Osteoblast (primary cell): ENCODE measurements at regions not wholly inside any gene's neighbourhood (a gene's known extent, or its start where the extent isn't known, plus 50 kb on each side); places are given as distances from the start of the nearest gene placed in this dataset.

Source experiments
- DNase-seq: peaks from one replicate; pipeline ENCODE4 v3.0.0; 2011; ENCODE audit warnings: low spot score, mixed read lengths; ENCODE audit not compliant: insufficient read length; ENCODE audit errors: missing footprints
- H2AFZ ChIP-seq: 2 replicates; pipeline ENCODE4 v1.6.0; 2011; ENCODE audit warnings: mild to moderate bottlenecking, low read length
- H3K27ac ChIP-seq: 2 replicates; pipeline ENCODE4 v1.5.1; 2011; ENCODE audit warnings: mild to moderate bottlenecking, low read depth, low read length, moderate library complexity
- H3K27me3 ChIP-seq: 2 replicates; pipeline ENCODE4 v1.6.0; 2012; ENCODE audit warnings: mild to moderate bottlenecking, control low read depth, inconsistent platforms, low read length, moderate library complexity; ENCODE audit not compliant: insufficient read depth
- H3K36me3 ChIP-seq: 2 replicates; pipeline ENCODE4 v1.5.1; 2011; ENCODE audit warnings: mild to moderate bottlenecking, low read length, control low read depth, moderate library complexity; ENCODE audit not compliant: insufficient read depth
- H3K4me1 ChIP-seq: 2 replicates; pipeline ENCODE4 v1.5.1; 2011; ENCODE audit warnings: mild to moderate bottlenecking, low read length, control low read depth, moderate library complexity; ENCODE audit not compliant: insufficient read depth
- H3K4me2 ChIP-seq: 2 replicates; pipeline ENCODE4 v1.6.0; 2011; ENCODE audit warnings: mild to moderate bottlenecking, low read length; ENCODE audit not compliant: insufficient read depth
- H3K4me3 ChIP-seq: fragments of 200-600 bp; sonication (generic); 3 replicates; pipeline ENCODE4 v1.5.1; 2012; ENCODE audit warnings: mild to moderate bottlenecking, low read length, inconsistent platforms; ENCODE audit not compliant: insufficient read depth
- H3K79me2 ChIP-seq: 2 replicates; pipeline ENCODE4 v1.6.0; 2012; ENCODE audit warnings: mild to moderate bottlenecking, low read length, control low read depth, inconsistent platforms; ENCODE audit not compliant: insufficient read depth
- H3K9me3 ChIP-seq: 2 replicates; pipeline ENCODE4 v1.5.1; 2011; ENCODE audit warnings: low read depth, low read length, control low read depth
- H4K20me1 ChIP-seq: 2 replicates; pipeline ENCODE4 v1.6.0; 2012; ENCODE audit warnings: mild to moderate bottlenecking, low read length, control low read depth; ENCODE audit not compliant: insufficient read depth
- TF ChIP-seq, protein P1 (sequence below): IDR thresholded peaks from 2 replicates; pipeline ENCODE4 v1.5.1; 2011; ENCODE audit warnings: mild to moderate bottlenecking, low read depth, low read length, moderate library complexity; ENCODE audit errors: extremely low read depth

DNA sequence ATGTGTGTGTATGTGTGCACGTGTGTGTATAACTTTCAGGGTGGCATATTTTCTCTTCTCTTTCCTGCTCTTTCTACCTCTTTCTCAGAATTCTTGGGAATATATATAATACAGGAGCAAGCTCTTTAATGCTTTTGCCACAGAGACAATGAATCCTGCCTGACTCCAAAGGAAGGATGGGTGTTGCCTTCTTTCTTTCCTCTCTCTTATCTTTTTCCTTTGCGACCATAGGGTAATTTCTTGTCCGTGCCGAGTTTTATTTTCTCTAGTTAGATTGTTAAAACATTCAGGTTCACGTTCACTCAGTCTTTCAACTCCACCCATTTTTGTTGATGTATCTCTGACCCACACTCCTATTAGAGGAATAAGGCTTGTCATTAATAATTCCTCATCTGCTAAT, 129.0 kb upstream of the C1orf21 start:
- TF ChIP-seq, protein P1, sequence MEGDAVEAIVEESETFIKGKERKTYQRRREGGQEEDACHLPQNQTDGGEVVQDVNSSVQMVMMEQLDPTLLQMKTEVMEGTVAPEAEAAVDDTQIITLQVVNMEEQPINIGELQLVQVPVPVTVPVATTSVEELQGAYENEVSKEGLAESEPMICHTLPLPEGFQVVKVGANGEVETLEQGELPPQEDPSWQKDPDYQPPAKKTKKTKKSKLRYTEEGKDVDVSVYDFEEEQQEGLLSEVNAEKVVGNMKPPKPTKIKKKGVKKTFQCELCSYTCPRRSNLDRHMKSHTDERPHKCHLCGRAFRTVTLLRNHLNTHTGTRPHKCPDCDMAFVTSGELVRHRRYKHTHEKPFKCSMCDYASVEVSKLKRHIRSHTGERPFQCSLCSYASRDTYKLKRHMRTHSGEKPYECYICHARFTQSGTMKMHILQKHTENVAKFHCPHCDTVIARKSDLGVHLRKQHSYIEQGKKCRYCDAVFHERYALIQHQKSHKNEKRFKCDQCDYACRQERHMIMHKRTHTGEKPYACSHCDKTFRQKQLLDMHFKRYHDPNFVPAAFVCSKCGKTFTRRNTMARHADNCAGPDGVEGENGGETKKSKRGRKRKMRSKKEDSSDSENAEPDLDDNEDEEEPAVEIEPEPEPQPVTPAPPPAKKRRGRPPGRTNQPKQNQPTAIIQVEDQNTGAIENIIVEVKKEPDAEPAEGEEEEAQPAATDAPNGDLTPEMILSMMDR, result no peak
- H3K27me3 ChIP-seq, result no peaks in the 10 kb centered on the region
- H3K4me1 ChIP-seq, result peaks cover 6% of the 10 kb centered on the region
- no peak overlapping the region for H3K4me2 ChIP-seq
- no peaks in the 10 kb centered on the region for H4K20me1 ChIP-seq
- H3K4me3 ChIP-seq, result no peak overlapping the region
- no peaks in the 10 kb centered on the region for H3K9me3 ChIP-seq
- no peak for DNase-seq
- no peak overlapping the region for H2AFZ ChIP-seq
- no peaks in the 10 kb centered on the region for H3K79me2 ChIP-seq
- no peak overlapping the region for H3K27ac ChIP-seq
- no peaks in the 10 kb centered on the region for H3K36me3 ChIP-seq

DNA sequence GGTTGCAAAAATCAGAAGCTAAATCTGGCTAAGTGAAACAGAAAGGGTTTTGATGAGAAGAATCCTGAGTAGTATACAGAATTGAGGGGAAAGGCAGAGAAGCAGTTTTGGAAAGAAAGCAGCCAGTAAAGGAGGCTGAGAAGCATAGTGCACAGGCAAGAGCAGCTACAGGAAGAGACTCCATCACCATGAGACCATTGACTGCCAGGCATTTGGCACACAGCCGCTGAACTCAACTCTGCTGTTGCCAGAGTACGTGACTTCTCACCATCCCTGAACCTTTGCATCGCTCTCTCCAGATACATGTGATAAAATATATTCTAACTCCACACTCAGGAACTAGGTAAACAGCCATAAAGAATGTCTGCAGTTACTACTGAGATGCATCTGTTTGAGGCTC, 128.3 kb upstream of the C1orf21 start:
- DNase-seq, result no peak
- Histone ChIP-seq H3K4me2 (no peak overlapping the region), H2AFZ (no peak overlapping the region), H3K27me3 (no peaks in the 10 kb centered on the region), H3K4me1 (peaks cover 6% of the 10 kb centered on the region), H3K9me3 (no peaks in the 10 kb centered on the region), H3K36me3 (no peaks in the 10 kb centered on the region), H3K79me2 (no peaks in the 10 kb centered on the region), H4K20me1 (no peaks in the 10 kb centered on the region), H3K27ac (no peak overlapping the region), H3K4me3 (no peak overlapping the region)
- TF ChIP-seq, protein P1, result no peak

DNA sequence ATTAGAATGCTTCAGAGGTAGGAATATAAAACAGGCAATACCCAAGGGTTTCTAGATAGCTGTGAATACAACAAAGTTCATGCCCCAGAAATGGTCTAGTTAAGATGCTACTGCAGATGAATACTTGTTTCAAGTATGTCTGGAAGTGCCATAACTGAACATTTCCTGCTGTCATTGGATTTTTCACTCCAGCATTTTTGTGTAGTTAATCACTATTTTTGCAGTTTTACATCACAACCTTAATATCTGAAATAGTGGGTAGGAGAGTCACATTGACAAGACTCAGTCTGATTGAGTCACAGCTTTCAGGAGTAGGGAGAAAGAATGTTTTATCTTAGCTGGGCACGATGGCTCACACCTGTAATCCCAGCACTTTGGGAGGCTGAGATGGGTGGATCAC, 126.4 kb upstream of the C1orf21 start:
- Histone ChIP-seq H3K36me3 (no peaks in the 10 kb centered on the region), H3K4me1 (peaks cover 6% of the 10 kb centered on the region), H3K27ac (no peak overlapping the region), H3K27me3 (no peaks in the 10 kb centered on the region), H3K9me3 (no peaks in the 10 kb centered on the region), H2AFZ (no peak overlapping the region), H4K20me1 (no peaks in the 10 kb centered on the region), H3K4me3 (no peak overlapping the region), H3K4me2 (no peak overlapping the region), H3K79me2 (no peaks in the 10 kb centered on the region)
- peak; percentile 47 for DNase-seq
- TF ChIP-seq, protein P1, result no peak

DNA sequence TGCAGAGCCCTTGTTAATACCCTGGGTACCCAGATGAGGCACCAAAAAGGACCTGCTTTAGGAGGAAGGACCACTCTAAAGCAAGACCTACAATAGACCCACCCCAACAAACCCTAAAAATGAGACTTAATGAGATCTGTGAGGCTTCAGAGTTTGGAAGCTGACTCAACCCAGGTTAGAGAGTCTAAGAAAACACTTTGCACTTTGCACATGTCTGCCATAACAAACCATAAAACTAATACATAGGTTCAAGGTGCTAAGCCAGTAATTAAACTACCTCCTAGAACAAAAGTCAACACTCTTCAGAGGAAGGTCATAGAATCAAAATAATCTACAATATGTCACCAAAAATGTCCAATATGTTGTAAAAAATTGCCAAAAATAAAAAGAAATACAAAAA, 124.7 kb upstream of the C1orf21 start:
- Histone ChIP-seq H3K79me2 (no peaks in the 10 kb centered on the region), H3K4me2 (no peak overlapping the region), H3K9me3 (no peaks in the 10 kb centered on the region), H3K4me1 (peaks cover 6% of the 10 kb centered on the region), H3K27ac (no peak overlapping the region), H3K36me3 (no peaks in the 10 kb centered on the region), H2AFZ (no peak overlapping the region), H3K4me3 (no peak overlapping the region), H4K20me1 (no peaks in the 10 kb centered on the region), H3K27me3 (no peaks in the 10 kb centered on the region)
- no peak for DNase-seq
- TF ChIP-seq, protein P1, result no peak
